IMR-90 (cell line): ENCODE measurements at regions not wholly inside any gene's neighbourhood (a gene's known extent, or its start where the extent isn't known, plus 50 kb on each side); places are given as distances from the start of the nearest gene placed in this dataset.

Experiments used
- ATAC-seq: fragments of 200-7000 bp; cut with Tn5 transposase; 2 replicates; pipeline ENCODE4 v1.9.1; 2020; ENCODE audit warnings: low read depth, mild to moderate bottlenecking, moderate library complexity
- BruUV-seq: library from RNA; stranded (reverse); fragments of 400-500 nt; replicated peaks from 2 replicates; lab custom pipeline; 2021; lab: Mats Ljungman, UMichigan
- CTCF ChIA-PET: fragments of 300-600 bp; formaldehyde crosslinking; extraction: SDS; loops from one replicate; lab custom pipeline; 2021; ENCODE audit warnings: antibody characterized with exemption; lab: Yijun Ruan, JAX
- POLR2A ChIA-PET: fragments of 300-600 bp; sonication (Branson Sonifier 250); formaldehyde crosslinking; loops from one replicate; lab custom pipeline; 2022; ENCODE audit warnings: antibody characterized with exemption; ENCODE audit not compliant: unreplicated experiment; lab: Charles Lee
- DNase-seq: peaks from one replicate; pipeline ENCODE4 v3.0.0; 2013
- H2AFZ ChIP-seq: replicated peaks from 2 replicates; pipeline ENCODE3; 2013; ENCODE audit warnings: low read length, mild to moderate bottlenecking; ENCODE audit not compliant: poor library complexity
- H2AK5ac ChIP-seq: 2 replicates; pipeline ENCODE4 v1.6.1; 2013; ENCODE audit warnings: low read depth, low read length, inconsistent platforms
- H2AK9ac ChIP-seq: replicated peaks from 2 replicates; pipeline ENCODE3; 2013; ENCODE audit warnings: mild to moderate bottlenecking, low read depth, low read length, moderate library complexity; ENCODE audit not compliant: poor library complexity
- H2BK120ac ChIP-seq: 2 replicates; pipeline ENCODE4 v1.6.1; 2013; ENCODE audit warnings: low read depth, low read length, inconsistent platforms
- H2BK15ac ChIP-seq: 3 replicates; pipeline ENCODE4 v1.6.1; 2013; ENCODE audit warnings: low read depth, low read length, inconsistent platforms
- H2BK20ac ChIP-seq: 2 replicates; pipeline ENCODE4 v1.6.1; 2013; ENCODE audit warnings: low read depth, mild to moderate bottlenecking, inconsistent platforms, low read length, moderate library complexity
- H2BK5ac ChIP-seq: 2 replicates; pipeline ENCODE4 v1.6.1; 2013; ENCODE audit warnings: mild to moderate bottlenecking, low read depth, low read length, inconsistent platforms; ENCODE audit not compliant: poor library complexity, severe bottlenecking
- H3K14ac ChIP-seq: replicated peaks from 2 replicates; pipeline ENCODE4 v1.6.1; 2013; ENCODE audit warnings: low read depth, low read length, inconsistent platforms
- H3K18ac ChIP-seq: 2 replicates; pipeline ENCODE4 v1.6.1; 2013; ENCODE audit warnings: low read depth, low read length, control low read depth
- H3K23ac ChIP-seq: 2 replicates; pipeline ENCODE4 v1.6.1; 2013; ENCODE audit warnings: low read depth, low read length, inconsistent platforms
- H3K27ac ChIP-seq: 2 replicates; pipeline ENCODE4 v1.5.1; 2013; ENCODE audit warnings: mild to moderate bottlenecking, control low read depth, low read length; ENCODE audit not compliant: insufficient read depth
- H3K27me3 ChIP-seq: 2 replicates; pipeline ENCODE4 v1.6.1; 2013; ENCODE audit warnings: low read length; ENCODE audit not compliant: control insufficient read depth, insufficient read depth
- H3K36me3 ChIP-seq: 2 replicates; pipeline ENCODE4 v1.6.1; 2013; ENCODE audit warnings: low read length, mixed read lengths; ENCODE audit not compliant: control insufficient read depth, insufficient read depth
- H3K4ac ChIP-seq: 2 replicates; pipeline ENCODE4 v1.6.1; 2013; ENCODE audit warnings: low read depth, low read length, inconsistent platforms
- H3K4me1 ChIP-seq: 2 replicates; pipeline ENCODE4 v1.6.1; 2013; ENCODE audit warnings: low read length, mixed read lengths; ENCODE audit not compliant: control insufficient read depth, insufficient read depth
- H3K4me2 ChIP-seq: 2 replicates; pipeline ENCODE4 v1.6.1; 2013; ENCODE audit warnings: low read depth, mild to moderate bottlenecking, control low read depth, low read length, moderate library complexity
- H3K4me3 ChIP-seq: 2 replicates; pipeline ENCODE4 v1.5.1; 2013; ENCODE audit warnings: low read depth, mild to moderate bottlenecking, control low read depth, low read length, moderate library complexity; ENCODE audit not compliant: insufficient read depth
- H3K56ac ChIP-seq: 2 replicates; pipeline ENCODE4 v1.6.1; 2013; ENCODE audit warnings: low read length, inconsistent platforms; ENCODE audit not compliant: insufficient read depth; ENCODE audit errors: extremely low read depth
- H3K79me1 ChIP-seq, 2 experiments: 2 replicates each; pipeline ENCODE4 v1.6.1; 2013; ENCODE audit warnings: low read length in 2 of 2, inconsistent platforms in 1 of 2, low read depth in 1 of 2
- H3K9ac ChIP-seq: 2 replicates; pipeline ENCODE4 v1.6.1; 2013; ENCODE audit warnings: low read depth, low read length, control low read depth
- H3K9me1 ChIP-seq: 2 replicates; pipeline ENCODE4 v1.6.1; 2013; ENCODE audit warnings: low read length, inconsistent platforms; ENCODE audit not compliant: insufficient read depth
- H3K9me3 ChIP-seq: 2 replicates; pipeline ENCODE4 v1.6.1; 2013; ENCODE audit warnings: low read length; ENCODE audit not compliant: control insufficient read depth, insufficient read depth
- H4K20me1 ChIP-seq: 2 replicates; pipeline ENCODE4 v1.6.1; 2013; ENCODE audit warnings: low read length, inconsistent platforms; ENCODE audit not compliant: insufficient read depth
- H4K5ac ChIP-seq: 2 replicates; pipeline ENCODE4 v1.6.1; 2013; ENCODE audit warnings: mild to moderate bottlenecking, low read depth, low read length, control low read depth
- H4K8ac ChIP-seq, 2 experiments: 2 replicates each; pipeline ENCODE4 v1.6.1; 2013; ENCODE audit warnings: low read depth in 2 of 2, low read length in 2 of 2, control low read depth in 1 of 2, inconsistent platforms in 1 of 2
- H4K91ac ChIP-seq: 2 replicates; pipeline ENCODE4 v1.6.1; 2013; ENCODE audit warnings: low read depth, low read length, inconsistent platforms; ENCODE audit not compliant: insufficient read depth
- MXI1 ChIP-seq: IDR thresholded peaks from 2 replicates; pipeline ENCODE4 v1.6.1; 2012; ENCODE audit warnings: low read depth, mild to moderate bottlenecking, low read length, moderate library complexity, borderline replicate concordance
- RFX5 ChIP-seq: IDR thresholded peaks from 2 replicates; pipeline ENCODE4 v1.8.0; 2012; ENCODE audit warnings: low read depth, mild to moderate bottlenecking, low read length, moderate library complexity
- WGBS, 2 experiments: methylation state at CpG; one replicate each; pipeline versions ENCODE4 v1.1.5 to v1.1.7; 2013; ENCODE audit warnings: missing lambda C conversion rate in 2 of 2; ENCODE audit not compliant: insufficient read length in 1 of 2; ENCODE audit errors: extremely low coverage in 2 of 2; 5-methylcytosine and 5-hydroxymethylcytosine counted together
- dilution Hi-C: fragments of 300-500 bp; cut with HindIII; formaldehyde crosslinking; loops from one replicate; pipeline ENCODE4 v1.14.3; 2018; ENCODE audit warnings: low sequenced_read_pairs; ENCODE audit not compliant: unreplicated experiment
- in situ Hi-C: fragments of 300-500 bp; cut with MboI; formaldehyde crosslinking; loops from 3 replicates; pipeline ENCODE4 v1.14.3; 2019; ENCODE audit warnings: low sequenced_read_pairs, inconsistent platforms, mixed read lengths
- intact Hi-C: fragments of 100-400 bp; cut with micrococcal nuclease; formaldehyde crosslinking; loops from 2 replicates; pipeline ENCODE4 v1.10.0; 2022
- TF ChIP-seq, protein P1 (sequence below): fragments of 150-350 bp; IDR thresholded peaks from 2 replicates; pipeline ENCODE4 v1.6.1; 2017; ENCODE audit warnings: mild to moderate bottlenecking, antibody characterized with exemption, low read length, low read depth

DNA sequence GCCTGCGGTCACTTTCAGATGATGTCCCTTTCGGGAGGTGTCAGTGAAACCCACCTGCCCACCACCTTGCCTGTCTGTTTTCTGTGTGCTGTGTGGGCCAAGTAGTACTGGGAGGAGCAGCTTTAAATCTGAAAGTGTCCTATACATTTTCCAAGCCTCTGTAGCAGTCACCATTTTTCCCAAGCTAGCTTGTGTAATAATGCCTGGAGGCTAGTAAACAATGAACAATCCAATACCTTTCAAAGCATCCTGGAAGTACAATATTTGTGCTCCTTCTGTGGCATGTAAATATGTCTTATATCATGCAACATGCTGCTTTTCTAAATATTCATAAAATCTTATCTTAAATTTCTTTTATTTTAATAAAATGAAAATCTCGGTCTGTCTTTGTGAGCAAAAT is 111.6 kb upstream of the C1GALT1C1 start:
- intact Hi-C loops (no loop called here), in situ Hi-C loops (no loop called here), dilution Hi-C loops (no loop called here)
- Histone ChIP-seq H4K91ac (no peak overlapping the region), H2BK5ac (no peak overlapping the region), H2BK20ac (no peak overlapping the region), H2AFZ (no peak overlapping the region), H2BK15ac (no peak overlapping the region), H3K27ac (no peak overlapping the region), H3K9ac (no peak overlapping the region), H4K20me1 (no peaks in the 10 kb centered on the region), H4K8ac (no peak overlapping the region), H3K4me3 (no peak overlapping the region), H3K9me3 (no peaks in the 10 kb centered on the region), H3K23ac (no peak overlapping the region), H2AK5ac (no peak overlapping the region), H3K27me3 (no peaks in the 10 kb centered on the region), H3K18ac (no peak overlapping the region), H3K14ac (no peak overlapping the region), H3K4me2 (no peak overlapping the region), H3K4ac (no peak overlapping the region), H4K5ac (no peak overlapping the region), H3K9me1 (no peaks in the 10 kb centered on the region), H3K56ac (no peak overlapping the region), H3K4me1 (no peaks in the 10 kb centered on the region), H3K36me3 (no peaks in the 10 kb centered on the region), H3K79me1 (no peaks in the 10 kb centered on the region), H2BK120ac (no peak overlapping the region), H2AK9ac (no peak overlapping the region)
- BruUV-seq: no TSS peak
- ChIA-PET CTCF (interaction anchor here (0.6 kb wide), 1 partner anchor 63 kb away, joined by 3 read pairs; no protein-coding TSS in a partner anchor), POLR2A (no interaction called here)
- no peak for ATAC-seq
- TF ChIP-seq MXI1 (no peak), RFX5 (no peak)
- TF ChIP-seq, protein P1, sequence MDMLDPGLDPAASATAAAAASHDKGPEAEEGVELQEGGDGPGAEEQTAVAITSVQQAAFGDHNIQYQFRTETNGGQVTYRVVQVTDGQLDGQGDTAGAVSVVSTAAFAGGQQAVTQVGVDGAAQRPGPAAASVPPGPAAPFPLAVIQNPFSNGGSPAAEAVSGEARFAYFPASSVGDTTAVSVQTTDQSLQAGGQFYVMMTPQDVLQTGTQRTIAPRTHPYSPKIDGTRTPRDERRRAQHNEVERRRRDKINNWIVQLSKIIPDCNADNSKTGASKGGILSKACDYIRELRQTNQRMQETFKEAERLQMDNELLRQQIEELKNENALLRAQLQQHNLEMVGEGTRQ: no peak
- DNase-seq: no peak
- no CpG with 5 or more reads among the region's 3 CpGs for WGBS, 2 experiments
